Stimulated activated CD8-positive, alpha-beta memory T cell treated with anti-CD3 and anti-CD28 coated beads, Interleukin-7, amount 100 ng/mL, for 48 hours (primary cell): ENCODE measurements at regions not wholly inside any gene's neighbourhood (a gene's known extent, or its start where the extent isn't known, plus 50 kb on each side); places are given as distances from the start of the nearest gene placed in this dataset.

ENCODE experiments used
- DNase-seq, 2 donors: peaks; one replicate each; pipeline ENCODE4 v3.0.0-alpha.2; 2020; ENCODE audit warnings: low read depth in 1 of 2; ENCODE audit errors: extremely low read depth in 1 of 2

DNA sequence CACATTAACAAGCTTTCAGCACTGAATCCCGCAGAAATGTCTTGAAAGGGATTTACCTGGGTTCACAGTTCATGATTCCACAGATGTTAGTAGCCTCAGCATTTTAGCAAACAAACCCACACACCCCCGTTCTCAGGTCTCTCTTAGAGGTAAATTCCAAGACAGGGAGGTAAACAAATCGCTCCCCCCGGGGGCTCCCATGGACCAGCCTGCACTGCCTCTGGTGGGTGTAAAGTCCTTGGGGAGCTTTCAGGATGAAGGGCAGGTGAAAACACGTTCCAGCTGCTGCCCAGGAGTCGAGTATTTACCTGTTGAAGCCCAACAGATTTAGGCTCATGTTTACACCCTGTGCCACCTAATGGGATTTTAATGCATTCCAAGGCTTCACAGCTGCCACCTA, 187.0 kb upstream of the FOXQ1 start:
- no peak for DNase-seq

DNA sequence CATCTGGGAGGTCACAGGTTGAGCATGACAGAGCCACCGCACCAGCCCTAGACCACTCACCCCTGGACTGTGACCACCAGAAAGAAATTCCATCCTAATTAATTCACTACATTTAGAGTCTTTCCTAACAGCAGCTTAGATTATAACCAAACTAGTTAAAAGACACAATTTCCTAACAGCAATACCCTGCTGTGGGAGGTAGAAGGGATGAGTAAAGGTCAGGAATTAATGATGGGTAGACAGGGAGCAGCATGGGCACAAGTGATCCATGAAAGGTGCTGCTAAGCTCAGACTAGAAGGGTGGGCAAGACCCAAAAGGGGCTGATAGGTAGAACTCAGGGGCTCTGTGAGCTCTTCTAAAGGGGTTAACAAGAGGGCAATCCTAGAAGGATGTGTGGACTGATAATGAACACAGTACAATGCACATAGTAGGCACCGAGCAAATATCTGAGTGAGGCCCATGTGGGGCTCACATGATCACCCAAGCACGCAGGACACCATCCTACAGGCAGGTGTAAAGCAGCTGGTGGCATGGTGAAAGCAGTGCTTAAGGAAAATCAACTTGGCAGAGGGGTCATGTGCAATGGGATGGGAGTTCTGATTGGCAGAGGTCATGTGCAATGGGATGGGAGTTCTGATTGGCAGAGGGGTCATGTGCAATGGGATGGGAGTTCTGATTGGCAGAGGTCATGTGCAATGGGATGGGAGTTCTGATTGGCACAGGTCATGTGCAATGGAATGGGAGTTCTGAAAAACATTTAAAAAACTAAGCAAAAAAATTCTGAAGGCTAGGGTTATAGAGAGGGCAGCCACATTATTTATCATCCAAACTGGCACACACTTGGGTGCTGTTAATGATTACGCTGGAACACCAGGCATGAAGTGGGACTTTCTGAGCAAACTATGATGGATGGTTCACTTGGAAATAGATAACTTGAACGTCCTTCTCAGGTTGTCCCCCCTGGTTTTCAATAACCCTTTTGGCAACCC, 188.2 kb upstream of the FOXQ1 start:
- DNase-seq: no peak

DNA sequence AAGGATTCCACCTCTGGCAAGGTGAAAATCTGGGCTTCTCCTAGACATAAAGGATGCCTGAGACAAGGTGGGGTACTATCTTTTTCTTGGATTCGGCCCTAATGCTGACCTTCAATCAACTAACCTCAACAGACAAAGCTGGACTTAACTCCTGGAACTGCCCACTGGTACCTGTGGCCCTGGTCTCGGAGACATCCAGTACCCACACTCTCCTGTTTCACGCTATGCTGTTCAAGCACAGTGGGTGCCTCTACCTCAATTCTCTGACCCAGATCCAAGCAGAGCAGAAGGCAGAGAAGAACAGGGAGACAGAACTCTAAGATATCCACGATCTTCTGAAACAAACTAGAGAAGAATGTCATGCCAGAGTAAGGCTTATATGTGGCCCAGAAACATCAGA, 189.8 kb upstream of the FOXQ1 start:
- DNase-seq: no peak

DNA sequence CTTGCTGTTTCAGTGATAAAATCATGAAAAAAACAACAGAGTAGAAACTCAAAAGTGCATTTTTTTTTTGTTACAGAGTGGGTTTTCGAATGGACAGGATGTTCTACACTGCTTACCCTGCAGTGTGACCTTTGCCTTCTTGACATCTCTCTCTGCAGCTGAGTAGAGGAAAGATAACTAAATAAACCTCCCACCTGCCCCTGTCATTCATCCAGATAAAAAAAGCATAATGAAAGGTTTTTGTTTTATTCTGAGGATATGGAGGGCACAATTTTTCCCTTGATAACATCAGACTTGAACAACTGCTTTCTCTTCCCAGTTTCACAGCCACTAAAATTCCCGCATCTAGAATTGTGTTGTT, 193.6 kb upstream of the FOXQ1 start:
- DNase-seq: no peak

DNA sequence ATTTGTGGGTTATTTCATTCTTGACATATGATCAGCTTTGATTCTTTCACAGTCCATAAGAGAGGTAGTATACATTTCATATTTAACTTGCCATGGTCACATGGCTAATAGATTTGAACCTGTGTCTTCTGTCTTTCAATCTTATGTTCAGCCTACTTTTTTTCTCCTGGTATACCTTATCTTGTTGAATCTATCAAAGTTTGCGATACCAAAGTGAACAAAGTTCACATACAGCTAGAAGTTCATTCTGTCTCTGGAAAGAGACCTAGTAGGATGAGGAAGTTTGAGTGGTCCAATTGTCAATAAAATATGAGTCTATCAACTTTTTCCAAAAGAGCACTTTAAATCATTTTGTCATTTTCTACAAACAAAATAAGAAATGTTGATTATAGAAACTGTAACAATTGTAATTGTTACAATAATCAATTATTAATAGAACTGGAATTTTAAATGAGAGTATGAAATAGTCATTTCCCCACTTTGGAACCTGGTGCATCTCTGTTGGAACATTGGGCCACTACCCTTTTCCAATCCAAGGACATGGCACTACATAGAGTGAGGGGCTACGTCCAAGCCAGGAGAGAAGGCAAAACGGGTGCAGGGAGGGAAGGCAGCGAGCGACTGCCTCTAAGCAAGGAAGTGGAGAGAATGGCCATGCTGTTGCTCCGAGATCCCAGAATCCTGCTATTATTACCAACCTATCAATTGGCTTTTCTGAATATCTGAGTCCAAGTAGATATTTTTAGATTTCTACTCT, 194.2 kb upstream of the FOXQ1 start:
- DNase-seq: no peak

DNA sequence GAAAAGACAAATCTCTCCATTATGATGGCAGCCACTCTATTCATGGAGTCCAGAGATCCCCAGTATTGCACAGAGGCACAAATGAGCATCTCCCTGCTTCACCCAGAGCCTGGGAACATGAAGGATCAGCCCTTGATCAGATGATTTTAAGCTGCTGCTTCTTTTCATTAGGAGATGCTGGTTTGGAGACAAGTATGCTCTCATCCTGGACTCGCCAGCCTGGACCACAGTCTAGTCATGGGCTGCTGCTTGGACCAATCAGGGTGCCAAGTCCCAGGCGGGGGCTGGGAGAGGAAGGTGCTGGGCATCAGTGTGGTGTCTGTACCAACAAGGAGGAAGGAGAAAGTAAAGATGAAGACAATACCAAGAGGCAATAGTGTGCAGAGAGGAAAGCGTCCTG, 195.7 kb upstream of the FOXQ1 start:
- DNase-seq: no peak

DNA sequence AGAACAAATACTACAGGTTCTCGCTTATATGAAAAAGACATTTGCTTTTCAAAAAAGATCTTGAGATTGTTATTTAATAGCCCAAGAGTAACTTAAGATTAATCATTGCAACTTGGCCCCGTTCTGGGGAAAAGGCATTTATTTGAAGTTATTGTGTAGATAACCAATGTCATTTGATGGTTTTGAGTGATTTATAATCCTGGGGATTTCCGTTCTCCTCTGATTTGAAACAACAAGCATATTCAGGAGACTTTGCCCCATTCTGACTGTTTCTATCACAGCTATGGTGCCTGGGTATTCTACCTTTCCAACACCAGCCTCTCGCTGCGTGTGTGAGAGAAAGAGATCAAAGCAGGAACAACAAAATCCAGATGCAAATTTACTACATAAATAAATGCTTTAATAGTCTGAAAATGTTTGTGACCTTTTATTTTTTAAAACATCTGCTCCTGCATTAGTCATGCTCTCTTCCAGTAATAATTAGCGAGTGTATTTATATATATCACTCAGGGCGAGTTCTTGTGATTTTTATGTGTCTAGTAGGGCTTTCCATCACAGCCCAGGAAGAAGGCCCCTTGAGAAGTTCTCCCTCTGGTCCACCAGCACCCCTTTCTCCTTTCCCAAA, 197.9 kb upstream of the FOXQ1 start:
- DNase-seq: no peak

DNA sequence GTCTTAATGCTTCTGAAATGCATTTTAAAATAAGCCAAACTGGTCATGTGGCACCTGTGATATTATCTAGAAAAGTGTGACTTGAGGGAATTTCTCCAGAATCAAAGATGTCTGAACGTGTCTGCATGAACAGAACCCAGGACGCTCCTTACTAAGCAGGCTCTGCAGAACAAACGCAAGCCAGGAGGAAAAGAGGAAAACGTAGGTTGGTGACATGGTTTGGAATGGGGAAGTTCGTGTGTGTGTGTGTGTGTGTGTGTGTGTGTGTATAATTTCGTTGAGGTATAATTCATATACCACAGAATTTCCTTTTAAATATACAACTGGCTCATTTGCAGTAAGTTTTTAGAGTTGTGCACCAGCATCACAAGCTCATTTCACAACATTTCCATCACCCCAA, 200.5 kb upstream of the FOXQ1 start:
- DNase-seq: no peak

DNA sequence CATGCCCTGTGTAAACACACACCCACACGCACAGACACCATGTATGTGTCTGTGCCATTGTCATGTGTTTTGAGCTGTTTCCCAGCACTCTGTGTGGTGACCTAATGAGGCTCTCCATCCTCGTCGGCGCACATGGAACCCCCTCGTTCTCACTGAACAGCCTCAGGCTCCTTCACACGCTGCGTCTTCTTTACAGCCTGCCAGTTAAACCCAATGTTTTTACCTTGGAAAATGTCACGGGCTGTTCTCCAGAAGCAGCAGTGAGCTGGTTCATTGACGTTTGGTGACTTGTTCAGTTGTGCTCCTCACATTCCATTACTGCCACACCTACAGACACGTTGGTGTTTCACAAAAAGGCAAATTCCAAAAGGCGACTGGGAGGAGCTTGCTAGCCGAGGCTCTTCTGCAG, 201.0 kb upstream of the FOXQ1 start:
- DNase-seq: no peak

DNA sequence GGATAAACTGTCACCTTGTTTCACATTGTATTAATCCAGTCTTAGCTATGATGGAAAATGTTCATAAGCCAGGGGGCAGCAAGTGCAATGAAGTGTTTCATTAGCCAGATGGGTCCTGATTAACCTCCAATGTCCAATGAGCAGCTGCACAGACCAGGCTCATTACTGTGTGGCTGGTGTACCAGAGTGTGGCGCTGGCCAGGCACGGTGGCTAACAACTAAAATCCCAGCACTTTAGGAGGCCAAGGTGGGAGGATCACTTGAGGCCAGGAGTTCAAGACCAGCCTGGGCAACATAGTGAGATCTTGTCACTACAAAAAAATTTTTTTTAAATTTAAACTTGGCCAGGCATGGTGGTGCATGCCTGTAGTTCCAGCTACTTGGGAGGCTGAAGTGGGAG, 201.7 kb upstream of the FOXQ1 start:
- DNase-seq: no peak

DNA sequence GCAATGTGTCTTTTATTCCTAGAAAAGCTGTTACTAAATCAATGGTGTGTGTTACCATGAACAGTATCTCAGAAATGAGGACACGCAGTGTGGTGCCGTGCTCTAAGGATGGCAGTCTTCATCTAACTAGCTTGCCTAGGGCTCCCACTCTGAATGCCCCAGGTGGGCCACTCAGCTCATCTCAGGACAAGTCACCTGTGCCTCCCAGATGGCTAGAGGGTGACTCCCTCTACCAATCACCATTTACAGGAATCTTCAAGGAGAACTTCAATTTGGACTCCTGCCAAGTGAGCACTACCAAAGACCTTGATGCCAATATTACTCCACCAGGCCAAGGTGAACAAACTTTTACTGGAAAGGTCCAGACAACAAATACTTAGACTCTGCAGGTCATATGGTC, 202.8 kb upstream of the FOXQ1 start:
- no peak for DNase-seq

DNA sequence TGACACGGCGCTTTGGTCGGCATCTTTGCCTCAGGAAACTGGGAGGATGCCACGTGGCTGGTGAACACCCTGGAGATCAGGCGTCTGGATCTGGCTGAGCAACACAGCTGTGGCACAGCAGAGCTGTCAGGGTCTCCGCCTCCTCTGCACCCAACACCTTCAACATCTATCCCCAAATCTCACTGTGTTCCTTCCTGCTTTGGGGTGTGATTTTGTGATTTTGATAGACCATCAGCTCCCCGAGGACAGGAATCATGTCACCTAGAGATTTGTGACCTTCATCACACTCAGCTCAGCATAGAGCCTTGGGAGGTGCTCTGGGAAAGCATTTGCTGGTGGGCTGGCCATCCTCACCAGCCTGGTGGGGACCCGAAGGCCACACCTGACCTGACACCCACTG, 203.7 kb upstream of the FOXQ1 start:
- no peak for DNase-seq

DNA sequence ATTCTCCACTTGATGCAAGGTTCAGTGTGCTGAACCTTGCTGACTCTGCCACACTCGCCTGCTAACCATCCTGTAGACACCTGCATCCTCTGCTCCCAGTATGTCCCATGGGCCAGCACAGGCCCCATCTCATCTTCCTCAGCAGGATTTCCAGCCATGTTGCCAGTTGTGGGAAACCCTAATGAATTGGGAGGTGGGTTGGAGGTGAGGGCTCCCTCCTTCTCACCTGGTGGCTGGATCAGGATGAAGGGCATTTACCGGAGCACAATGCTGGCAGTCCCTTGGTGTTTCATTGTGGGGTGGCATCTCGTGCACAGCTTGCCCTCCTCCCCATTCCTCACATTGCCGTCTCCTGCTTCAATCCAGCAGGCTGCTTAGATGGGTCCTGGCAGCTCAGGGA, 204.3 kb upstream of the FOXQ1 start:
- no peak for DNase-seq

DNA sequence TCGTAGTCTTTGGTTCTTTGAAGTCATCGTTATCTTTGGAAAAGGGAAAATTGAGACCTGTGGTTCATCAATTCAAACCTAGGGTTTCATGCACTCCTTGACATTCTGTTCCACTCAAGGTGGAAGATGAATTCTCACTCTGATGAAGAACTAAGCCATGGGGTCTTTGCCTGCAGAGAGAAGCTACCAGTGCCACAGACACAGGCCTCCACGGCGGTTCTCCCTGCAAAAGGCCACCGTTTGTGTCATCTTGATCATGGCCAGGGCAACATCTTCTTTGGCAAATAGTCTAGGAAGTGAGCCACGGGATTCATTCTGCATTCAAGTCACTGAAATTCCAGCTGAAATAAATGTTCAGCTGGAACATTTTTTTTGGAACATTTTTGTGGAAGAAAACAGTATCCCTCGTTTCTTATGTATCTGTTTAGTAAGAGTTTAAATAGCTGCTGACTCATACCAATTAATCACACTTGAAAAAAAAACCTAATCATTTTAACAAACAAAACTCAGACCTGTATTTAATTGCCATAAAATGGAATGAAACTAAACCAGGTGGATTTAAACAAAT, 206.0 kb upstream of the FOXQ1 start:
- no peak for DNase-seq

DNA sequence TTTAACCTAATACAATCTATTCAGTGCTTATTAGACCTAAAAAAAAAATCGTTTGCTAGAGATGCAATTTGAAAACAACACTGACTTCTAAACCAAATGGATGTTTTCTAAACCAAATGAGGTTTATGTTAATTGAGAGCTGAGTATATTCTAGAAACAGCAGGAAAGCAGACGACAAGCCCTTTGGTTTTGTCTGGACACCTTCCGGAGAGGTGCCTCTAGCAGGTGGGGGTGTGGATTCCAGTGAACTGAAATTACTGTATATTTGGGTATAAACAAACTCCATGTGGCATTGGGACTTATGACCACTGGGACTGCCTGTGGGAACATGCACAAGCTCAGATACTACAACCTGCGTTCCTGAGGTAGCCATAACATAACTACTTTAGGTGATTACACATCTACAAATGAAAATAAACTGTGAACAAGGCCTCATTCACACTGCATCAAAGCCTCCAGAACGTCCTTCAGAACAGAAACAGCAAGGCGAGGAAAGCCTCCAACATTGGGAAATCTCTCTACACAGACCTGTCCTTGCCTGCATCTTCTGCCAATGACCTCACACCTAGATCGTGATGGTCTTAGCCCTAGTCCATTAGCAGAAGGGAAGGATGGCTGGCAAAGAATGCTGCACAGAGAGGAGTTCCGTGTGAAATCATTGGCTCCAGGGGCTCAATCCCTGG, 206.8 kb upstream of the FOXQ1 start:
- DNase-seq: no peak

DNA sequence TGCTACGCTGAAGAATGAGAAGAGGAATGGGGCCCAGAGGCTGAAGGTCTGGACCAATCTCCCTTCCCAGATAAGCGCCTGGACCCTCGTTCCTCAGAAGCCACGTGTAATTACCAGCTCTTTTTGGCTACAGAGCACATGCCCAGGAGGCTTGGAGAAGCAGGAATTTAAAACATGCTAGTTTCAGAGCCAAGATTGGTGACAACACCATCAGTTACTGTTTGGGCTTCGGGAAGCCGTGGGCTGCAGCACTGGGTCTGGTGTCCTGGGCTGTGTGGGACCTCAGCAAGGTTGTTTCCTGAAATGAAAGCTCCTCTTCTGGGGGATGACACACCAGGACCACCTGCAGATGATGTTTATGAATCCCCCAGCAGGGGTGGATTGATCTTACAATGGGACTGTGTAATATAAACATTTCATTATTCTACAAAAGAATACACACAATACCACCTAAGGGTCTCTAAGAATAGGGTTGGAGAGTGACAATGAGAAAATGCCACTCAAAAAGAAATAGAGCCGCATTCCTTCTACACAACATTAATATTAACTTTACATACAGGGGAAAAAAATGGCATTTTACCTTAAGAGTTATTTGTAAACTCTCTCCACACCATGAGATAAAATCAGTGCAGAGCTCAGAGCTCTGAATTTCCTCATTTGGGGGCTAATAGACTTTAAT, 207.8 kb upstream of the FOXQ1 start:
- no peak for DNase-seq

DNA sequence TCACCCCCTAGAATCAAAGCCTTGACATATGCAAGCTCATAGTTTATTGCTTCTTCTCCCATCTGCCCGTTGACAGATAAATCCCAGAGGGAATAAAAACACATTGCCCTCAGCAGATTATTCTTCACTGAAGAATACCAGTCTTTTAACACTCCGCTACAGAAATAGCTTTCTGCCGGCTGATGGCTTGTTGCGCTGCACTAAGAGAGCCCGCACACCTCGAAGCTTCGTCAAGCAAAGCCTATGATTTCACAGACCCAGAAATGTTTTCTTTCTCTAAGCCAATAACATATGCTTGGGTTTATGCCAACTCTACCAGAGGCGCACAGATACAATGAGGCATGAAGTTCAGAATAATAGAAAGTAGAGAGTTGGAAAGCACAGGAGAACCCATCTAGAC, 208.9 kb upstream of the FOXQ1 start:
- no peak for DNase-seq

DNA sequence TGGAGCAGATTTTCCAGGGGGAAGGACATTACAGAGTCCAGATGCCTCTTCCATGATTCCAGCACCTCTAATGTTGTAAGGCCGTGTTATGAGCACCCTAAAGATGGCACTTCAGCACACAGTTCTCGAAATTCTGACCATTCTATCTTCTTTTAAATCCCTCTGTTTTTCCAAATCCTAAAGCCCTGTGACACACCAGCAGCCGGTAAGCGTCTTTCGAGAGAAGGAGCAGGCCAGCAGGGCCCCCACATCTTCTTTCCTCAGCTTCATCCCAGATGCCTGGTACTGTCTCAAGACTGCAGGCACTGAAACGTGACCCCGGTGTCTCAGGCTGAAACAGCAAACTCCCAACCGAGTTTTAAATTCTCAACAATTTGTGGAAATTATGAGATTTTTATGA, 211.6 kb upstream of the FOXQ1 start:
- no peak for DNase-seq

DNA sequence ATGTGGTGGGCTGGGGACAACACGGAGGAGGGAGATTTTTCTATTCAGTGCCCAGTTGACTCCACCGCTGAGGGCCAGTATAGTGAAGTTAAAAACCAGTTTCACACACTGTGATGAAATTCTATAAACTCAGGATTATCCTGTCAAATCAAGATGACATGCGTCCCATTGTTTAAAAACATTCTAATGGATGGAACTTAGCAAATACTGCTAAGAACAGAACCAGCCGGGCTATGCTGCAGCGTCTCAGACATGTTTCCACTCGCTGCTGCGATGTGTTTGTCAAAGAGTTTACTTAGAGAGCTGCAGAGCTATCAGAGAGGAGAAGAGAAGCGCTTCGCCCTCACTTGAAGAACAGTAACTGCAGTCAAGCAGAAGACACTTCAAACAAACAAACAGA, 212.6 kb upstream of the FOXQ1 start:
- no peak for DNase-seq
